ENCODE measurements at regions not wholly inside any gene's neighbourhood (a gene's known extent, or its start where the extent isn't known, plus 50 kb on each side); places are given as distances from the start of the nearest gene placed in this dataset.

GRCh38 chr1:63005812-63006211 is 221.9 kb downstream of the ATG4C start:
- TF ChIP-seq POLR2A (IDR thresholded peaks at IDR 0.05; ENCODE audit: low read depth, low read length): no peak
- TF ChIP-seq TAF1 (IDR thresholded peaks at IDR 0.05; ENCODE audit: low read depth, low read length): no peak

Measured in GM12891 (cell line).